GM10248 (cell line): ENCODE measurements at regions not wholly inside any gene's neighbourhood (a gene's known extent, or its start where the extent isn't known, plus 50 kb on each side); places are given as distances from the start of the nearest gene placed in this dataset.

ENCODE experiments used
- CTCF ChIA-PET: fragments of 300-600 bp; sonication (Branson Sonifier 250); formaldehyde crosslinking; extraction: SDS; loops from one replicate; lab custom pipeline; 2021; ENCODE audit warnings: antibody characterized with exemption; lab: Yijun Ruan, JAX
- POLR2A ChIA-PET: fragments of 350-650 bp; sonication (Branson Sonifier 250); formaldehyde crosslinking; extraction: SDS; loops from one replicate; lab custom pipeline; 2020; ENCODE audit warnings: antibody characterized with exemption; lab: Yijun Ruan, JAX
- DNase-seq: peaks from one replicate; pipeline ENCODE4 v3.0.0; 2012; ENCODE audit errors: extremely low spot score
- TF ChIP-seq, protein P1 (sequence below): IDR thresholded peaks from 2 replicates; pipeline ENCODE4 v1.5.1; 2012; ENCODE audit warnings: mild to moderate bottlenecking, low read depth; ENCODE audit errors: extremely low read depth, missing control alignments, control extremely low read depth

DNA sequence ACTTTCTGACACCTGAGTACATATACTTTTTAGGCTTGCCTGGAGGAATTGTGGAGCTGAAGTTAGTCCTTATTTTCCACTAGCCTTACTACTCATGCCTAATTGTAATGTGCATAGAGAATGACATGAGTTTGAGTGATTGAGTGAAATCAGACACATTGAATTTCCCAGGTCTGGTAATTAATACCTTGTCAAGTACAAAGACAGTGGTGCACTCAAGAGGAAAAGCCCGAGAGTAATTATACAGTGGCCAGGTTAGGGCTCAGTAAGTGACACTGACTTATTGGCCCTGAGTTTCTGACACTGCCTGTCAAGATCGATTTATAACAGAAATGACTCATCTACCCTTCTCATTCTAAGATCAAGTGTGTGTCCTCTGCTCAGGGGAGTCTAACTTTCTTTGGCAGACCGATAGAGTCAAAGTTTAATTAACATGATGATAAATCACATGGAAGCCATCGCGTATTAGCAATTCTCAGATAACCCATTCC is 288.3 kb downstream of the TPBG start:
- ChIA-PET POLR2A (no interaction called here), CTCF (no interaction called here)
- TF ChIP-seq, protein P1, sequence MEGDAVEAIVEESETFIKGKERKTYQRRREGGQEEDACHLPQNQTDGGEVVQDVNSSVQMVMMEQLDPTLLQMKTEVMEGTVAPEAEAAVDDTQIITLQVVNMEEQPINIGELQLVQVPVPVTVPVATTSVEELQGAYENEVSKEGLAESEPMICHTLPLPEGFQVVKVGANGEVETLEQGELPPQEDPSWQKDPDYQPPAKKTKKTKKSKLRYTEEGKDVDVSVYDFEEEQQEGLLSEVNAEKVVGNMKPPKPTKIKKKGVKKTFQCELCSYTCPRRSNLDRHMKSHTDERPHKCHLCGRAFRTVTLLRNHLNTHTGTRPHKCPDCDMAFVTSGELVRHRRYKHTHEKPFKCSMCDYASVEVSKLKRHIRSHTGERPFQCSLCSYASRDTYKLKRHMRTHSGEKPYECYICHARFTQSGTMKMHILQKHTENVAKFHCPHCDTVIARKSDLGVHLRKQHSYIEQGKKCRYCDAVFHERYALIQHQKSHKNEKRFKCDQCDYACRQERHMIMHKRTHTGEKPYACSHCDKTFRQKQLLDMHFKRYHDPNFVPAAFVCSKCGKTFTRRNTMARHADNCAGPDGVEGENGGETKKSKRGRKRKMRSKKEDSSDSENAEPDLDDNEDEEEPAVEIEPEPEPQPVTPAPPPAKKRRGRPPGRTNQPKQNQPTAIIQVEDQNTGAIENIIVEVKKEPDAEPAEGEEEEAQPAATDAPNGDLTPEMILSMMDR: no peak
- no peak for DNase-seq

DNA sequence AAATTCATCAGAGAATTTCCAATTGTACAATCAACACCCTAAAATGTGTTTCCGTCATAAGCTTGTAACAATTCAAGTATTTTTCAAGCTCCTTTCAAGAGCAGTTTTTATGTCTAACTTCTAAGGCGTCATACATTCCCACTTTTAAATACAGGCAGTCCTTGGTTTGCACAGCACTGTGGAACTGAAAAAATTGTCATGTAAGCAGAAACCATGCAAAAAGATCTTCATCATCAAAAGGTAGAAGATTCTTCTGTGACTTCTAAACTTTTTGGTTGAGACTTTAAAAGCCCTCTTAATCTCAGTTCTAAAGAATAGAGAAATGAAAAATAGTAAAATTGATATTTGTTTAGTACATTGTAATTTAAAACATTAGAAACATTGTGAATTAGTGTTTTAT is 315.6 kb downstream of the TPBG start:
- CTCF ChIA-PET: no interaction called here
- TF ChIP-seq, protein P1: no peak
- POLR2A ChIA-PET: no interaction called here
- DNase-seq: no peak

DNA sequence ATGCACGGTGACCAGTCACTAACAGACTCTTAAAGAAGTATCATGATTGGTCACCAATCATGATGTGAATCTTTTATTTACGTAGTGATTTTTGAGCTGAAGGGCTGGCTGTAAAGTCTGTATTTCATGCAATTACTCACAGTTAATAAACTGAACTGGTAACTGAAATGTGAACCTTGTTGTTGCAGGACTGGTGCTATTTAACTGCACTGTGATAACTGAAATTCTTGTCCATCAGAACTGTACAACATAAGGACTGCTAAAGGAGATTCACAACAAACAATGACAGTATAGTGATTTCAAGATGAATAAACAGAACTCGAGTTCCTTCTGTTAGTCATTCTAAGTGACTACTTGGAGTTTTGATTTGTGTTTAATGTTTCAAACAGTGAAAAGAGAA is 316.6 kb downstream of the TPBG start:
- ChIA-PET CTCF (interaction anchor here (0.9 kb wide), 1 partner anchor 13 kb away, joined by 3 read pairs; no protein-coding TSS in a partner anchor), POLR2A (no interaction called here)
- DNase-seq: no peak
- TF ChIP-seq, protein P1: no peak

DNA sequence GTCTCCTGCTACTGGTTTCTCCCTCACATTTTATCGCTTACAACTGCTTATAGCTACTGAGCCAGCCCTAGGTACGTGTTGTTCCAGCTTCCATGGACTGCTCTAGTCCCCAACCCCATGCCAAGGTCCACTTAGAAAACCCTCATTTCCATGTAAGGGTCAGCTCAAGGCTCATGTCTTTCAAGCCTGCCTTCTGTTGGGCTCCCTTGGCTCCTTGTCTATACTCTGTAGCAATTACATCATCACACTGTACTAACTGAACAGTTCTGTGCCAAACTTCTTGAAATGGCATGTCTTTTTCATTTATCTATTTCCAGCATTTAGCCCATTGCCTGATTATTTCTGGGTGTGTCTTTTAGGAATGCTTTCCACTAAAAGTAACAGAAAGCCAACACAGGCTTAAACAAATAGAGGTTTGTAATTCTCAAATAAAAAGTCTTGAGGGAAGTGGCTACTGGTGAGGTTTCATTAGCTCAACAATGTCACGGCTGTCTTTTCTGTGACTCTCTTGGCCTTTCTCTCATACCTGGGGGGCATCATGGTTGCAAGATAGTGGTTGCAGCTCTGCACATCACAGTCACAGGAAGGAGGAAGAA is 317.6 kb downstream of the TPBG start:
- ChIA-PET CTCF (interaction anchor here (0.9 to 1.3 kb wide), 3 partner anchors 12 to 25 kb away, joined by 3 read pairs; no protein-coding TSS in a partner anchor), POLR2A (no interaction called here)
- no peak for DNase-seq
- TF ChIP-seq, protein P1: no peak

DNA sequence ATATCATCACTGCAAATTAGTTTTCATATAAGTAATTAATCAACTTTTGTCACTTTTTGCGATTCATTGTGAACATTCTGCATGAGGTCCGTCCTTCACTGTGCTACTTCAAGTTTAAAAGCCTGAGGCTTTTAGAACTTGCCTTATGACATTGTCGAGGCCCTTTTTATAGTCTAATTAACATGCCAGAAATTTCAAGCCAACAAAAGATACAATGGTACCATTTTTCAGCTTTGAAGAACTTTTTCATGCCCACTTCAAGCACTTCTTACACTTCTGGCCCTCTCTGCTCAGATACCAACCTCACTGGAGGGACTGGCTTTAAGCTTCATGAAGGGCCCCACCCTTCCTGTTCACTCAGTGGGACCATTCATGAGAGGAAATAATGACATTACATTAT is 323.1 kb downstream of the TPBG start:
- ChIA-PET POLR2A (no interaction called here), CTCF (interaction anchor here (2.0 kb wide), 1 partner anchor 26 kb away, joined by 4 read pairs; no protein-coding TSS in a partner anchor)
- TF ChIP-seq, protein P1: no peak
- DNase-seq: no peak

DNA sequence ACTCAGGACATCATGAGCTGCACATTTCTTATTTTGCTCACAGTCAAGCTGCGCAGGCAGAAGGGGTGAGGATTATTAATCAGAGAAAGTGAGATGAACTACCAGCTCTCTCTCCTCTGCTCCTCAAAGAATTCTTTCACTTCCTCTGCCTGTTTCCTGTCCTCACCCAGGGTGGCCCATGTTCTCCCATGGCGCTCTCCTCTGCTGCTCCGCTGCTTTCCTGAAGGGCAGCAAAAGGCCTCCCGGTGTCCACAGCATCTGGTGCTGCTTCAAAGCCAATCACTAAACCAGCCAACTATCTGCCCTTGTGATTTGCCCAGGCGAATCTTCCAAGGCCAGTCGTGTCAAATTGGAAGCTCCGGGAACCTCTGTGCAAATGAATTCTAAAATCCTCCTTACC is 324.2 kb downstream of the TPBG start:
- DNase-seq: no peak
- TF ChIP-seq, protein P1: no peak
- ChIA-PET CTCF (no interaction called here), POLR2A (no interaction called here)
